Body of pancreas (tissue), 4 donors: ENCODE measurements at regions not wholly inside any gene's neighbourhood (a gene's known extent, or its start where the extent isn't known, plus 50 kb on each side); places are given as distances from the start of the nearest gene placed in this dataset.

Experiments used
- ATAC-seq: fragments of 150-250 bp; one replicate; pipeline ENCODE4 v1.9.1; 2016
- DNase-seq, 4 donors: peaks; one replicate each; pipeline ENCODE4 v3.0.0-alpha.2; 2019
- H3K27ac ChIP-seq, 4 donors: fragments of 200-600 bp; sonication (generic); 1 replicate in 3 of 4; 2 replicates in 1 of 4; pipeline versions ENCODE4 v1.5.1 to v1.6.1; 2016 to 2019; ENCODE audit warnings: mild to moderate bottlenecking in 1 of 4, mixed read lengths in 1 of 4, moderate library complexity in 1 of 4
- H3K27me3 ChIP-seq, 2 donors: fragments of 200-600 bp; sonication (generic); one replicate each; pipeline ENCODE4 v1.6.0; 2016; ENCODE audit warnings: mild to moderate bottlenecking in 1 of 2
- H3K36me3 ChIP-seq, 2 donors: fragments of 200-600 bp; sonication (generic); replicated peaks in 1 of 2; 2 replicates each; pipeline ENCODE4 v1.5.1; 2016; ENCODE audit warnings: low read depth in 2 of 2; ENCODE audit not compliant: insufficient read depth in 1 of 2
- H3K4me1 ChIP-seq: fragments of 200-600 bp; sonication (generic); one replicate; pipeline ENCODE4 v1.6.0; 2016
- H3K4me3 ChIP-seq, 2 donors: fragments of 200-600 bp; sonication (generic); 1 replicate in 1 of 2; 2 replicates in 1 of 2; pipeline ENCODE4 v1.5.1; 2016 to 2019
- H3K9me3 ChIP-seq, 3 donors: fragments of 200-600 bp; sonication (generic); 1 replicate in 2 of 3; 2 replicates in 1 of 3; pipeline ENCODE4 v1.5.1; 2016
- CTCF ChIP-seq, 7 experiments: fragments of 450-650 bp in 4 of 7; fragments of 200-600 bp in 3 of 7; sonication (generic) in 3 of 7; IDR thresholded peaks; one replicate each; pipeline ENCODE4 v1.5.1; 2016 to 2019; ENCODE audit warnings: antibody characterized with exemption in 7 of 7
- POLR2A ChIP-seq, 3 donors: fragments of 450-650 bp; IDR thresholded peaks; one replicate each; pipeline ENCODE4 v1.6.1; 2016; ENCODE audit warnings: antibody characterized with exemption in 3 of 3, mild to moderate bottlenecking in 2 of 3
- whole genome bisulfite sequencing, 2 donors: methylation state at CpG; one replicate each; pipeline ENCODE4 v1.1.5; 2017; 5-methylcytosine and 5-hydroxymethylcytosine counted together
- intact Hi-C: fragments of 100-400 bp; cut with DNase I; formaldehyde crosslinking; loops from one replicate; pipeline ENCODE4 v1.15.1; 2023

DNA sequence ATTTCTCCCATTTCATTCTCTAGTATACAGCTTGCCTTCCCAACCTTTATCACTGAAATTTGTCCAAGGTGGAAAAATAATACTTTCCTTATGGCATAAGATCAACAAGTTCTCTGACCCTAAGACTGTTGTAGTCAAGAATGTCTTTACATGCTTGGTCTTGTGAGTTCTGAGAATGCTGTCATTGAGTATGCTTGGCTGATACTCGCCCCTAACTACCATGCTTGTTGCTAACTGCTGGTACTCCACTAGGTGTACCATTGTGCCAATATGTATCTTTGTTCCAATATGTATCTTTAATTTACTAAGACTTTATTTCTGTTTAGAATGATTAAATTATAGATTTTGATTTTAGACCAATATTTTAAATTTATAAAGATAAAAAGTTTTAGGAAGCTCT, 796.4 kb downstream of the PCDH7 start:
- H3K27me3 ChIP-seq: no peaks in the 10 kb centered on the region
- no peak for ATAC-seq
- H3K36me3 ChIP-seq: no peaks in the 10 kb centered on the region
- H3K4me3 ChIP-seq: no peak overlapping the region
- H3K27ac ChIP-seq: no peak overlapping the region
- no peak for DNase-seq
- WGBS, 2 donors: 43 to 56% methylated on average over 1 of the region's 1 CpG
- no peaks in the 10 kb centered on the region for H3K9me3 ChIP-seq
- intact Hi-C loops: no loop called here
- no peaks in the 10 kb centered on the region for H3K4me1 ChIP-seq
- TF ChIP-seq POLR2A (IDR thresholded peaks at IDR 0.05): no peak
- TF ChIP-seq CTCF (IDR thresholded peaks at IDR 0.05): no peak

DNA sequence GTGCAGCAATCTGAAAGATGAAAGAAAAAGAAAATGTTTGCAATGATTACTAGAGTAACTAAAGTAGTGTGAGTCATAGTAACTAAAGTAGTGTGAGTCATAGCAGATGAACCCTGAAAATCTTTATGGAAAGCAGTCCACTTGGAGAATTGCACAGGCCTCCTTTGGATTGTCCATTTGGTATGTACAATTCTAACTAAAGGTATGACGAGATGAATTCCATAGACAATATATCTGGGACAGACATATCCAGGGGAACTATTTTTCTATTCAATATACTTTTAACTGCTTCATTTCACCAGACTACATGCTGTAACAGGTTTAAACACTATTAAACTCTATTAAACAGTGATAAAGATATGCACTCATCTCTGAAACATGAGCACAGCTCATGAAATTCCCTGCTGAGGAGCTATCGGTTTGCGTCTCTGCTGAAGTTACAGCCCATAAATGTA, 798.7 kb downstream of the PCDH7 start:
- Histone ChIP-seq H3K36me3 (no peaks in the 10 kb centered on the region), H3K4me1 (no peaks in the 10 kb centered on the region), H3K9me3 (no peaks in the 10 kb centered on the region), H3K27me3 (no peaks in the 10 kb centered on the region), H3K27ac (no peak overlapping the region), H3K4me3 (no peak overlapping the region)
- ATAC-seq: no peak
- TF ChIP-seq POLR2A (IDR thresholded peaks at IDR 0.05) (no peak), CTCF (IDR thresholded peaks at IDR 0.05) (no peak)
- no peak for DNase-seq
- WGBS, 2 donors: 65 to 80% methylated on average over 3 of the region's 3 CpGs
- intact Hi-C loops: no loop called here

GRCh38 chr4:31530555-31530954, 810.4 kb downstream of the PCDH7 start:
- Histone ChIP-seq H3K9me3 (no peaks in the 10 kb centered on the region), H3K4me1 (no peaks in the 10 kb centered on the region), H3K27ac (no peak overlapping the region), H3K4me3 (no peak overlapping the region), H3K27me3 (no peaks in the 10 kb centered on the region), H3K36me3 (no peaks in the 10 kb centered on the region)
- no peak for TF ChIP-seq CTCF (IDR thresholded peaks at IDR 0.05)
- TF ChIP-seq POLR2A (IDR thresholded peaks at IDR 0.05): no peak
- 43 to 72% methylated on average over 3 of the region's 3 CpGs for WGBS, 2 donors
- ATAC-seq (no peak), DNase-seq (no peak)
- intact Hi-C loops: no loop called here

DNA sequence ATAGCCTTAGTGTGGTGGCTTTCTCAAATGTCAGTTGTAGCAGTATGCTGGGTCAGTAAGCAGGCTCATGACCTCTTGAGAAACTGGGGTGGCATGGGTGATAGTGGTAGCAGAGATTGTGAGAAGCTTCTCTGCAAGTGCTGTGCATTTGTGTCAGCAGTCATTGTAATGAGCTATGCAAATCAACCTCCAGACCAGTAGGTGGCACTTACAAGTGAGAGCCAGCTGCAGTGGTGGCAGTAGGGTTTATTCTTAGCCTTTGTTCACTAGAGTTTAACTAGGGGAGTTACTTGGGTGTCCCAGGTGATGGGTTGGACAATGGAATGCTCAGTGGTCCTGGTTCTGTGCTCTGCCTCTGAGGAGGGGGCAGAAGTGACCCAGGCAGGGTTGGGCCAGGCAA, 818.7 kb downstream of the PCDH7 start:
- H3K9me3 ChIP-seq: no peaks in the 10 kb centered on the region
- no peak for DNase-seq
- no peaks in the 10 kb centered on the region for H3K36me3 ChIP-seq
- intact Hi-C loops: no loop called here
- H3K4me3 ChIP-seq: no peak overlapping the region
- H3K27ac ChIP-seq: no peak overlapping the region
- no peaks in the 10 kb centered on the region for H3K27me3 ChIP-seq
- ATAC-seq: no peak
- TF ChIP-seq POLR2A (IDR thresholded peaks at IDR 0.05): no peak
- no peak for TF ChIP-seq CTCF (IDR thresholded peaks at IDR 0.05)
- H3K4me1 ChIP-seq: no peaks in the 10 kb centered on the region

DNA sequence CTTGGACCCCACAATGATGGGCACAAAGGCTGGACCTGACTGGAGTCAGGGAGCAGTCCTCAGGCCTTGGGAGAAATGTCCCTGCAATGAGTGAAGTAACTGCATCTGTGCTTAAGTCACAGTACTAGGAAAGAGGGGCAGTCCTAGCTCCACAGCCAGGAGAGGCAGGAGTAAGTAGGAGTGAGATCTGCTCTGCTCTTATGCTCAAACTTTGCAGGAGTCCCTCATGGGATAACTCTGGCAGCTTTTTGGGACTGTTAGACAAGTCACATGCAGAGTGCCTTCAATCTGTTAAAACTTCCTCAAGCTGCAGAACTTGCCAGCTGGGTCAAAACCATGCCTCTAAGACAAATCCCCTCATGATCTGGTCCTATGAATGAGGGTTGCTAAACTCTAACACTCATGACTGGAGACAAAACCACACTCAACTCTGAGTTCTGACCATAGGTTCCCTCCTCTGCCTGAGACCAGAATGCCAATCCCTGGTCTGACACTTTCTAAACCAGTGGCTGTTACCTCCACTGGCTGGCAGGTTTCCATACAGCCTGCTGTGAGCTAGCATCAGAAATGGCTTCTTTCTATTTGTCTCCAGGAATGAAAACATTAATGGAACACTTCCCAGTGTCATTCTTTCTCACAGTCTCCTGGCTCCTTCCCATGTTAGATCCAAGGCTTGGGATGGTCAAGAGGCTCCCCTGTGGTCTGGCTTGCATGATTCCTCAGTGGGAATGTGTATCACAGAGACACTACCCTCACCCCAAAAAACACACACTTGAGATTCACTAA, 819.3 kb downstream of the PCDH7 start:
- no peaks in the 10 kb centered on the region for H3K36me3 ChIP-seq
- H3K27me3 ChIP-seq: no peaks in the 10 kb centered on the region
- H3K27ac ChIP-seq: no peak overlapping the region
- ATAC-seq (no peak), DNase-seq (peak in 1 of 4 donors; percentile 7)
- TF ChIP-seq POLR2A (IDR thresholded peaks at IDR 0.05) (no peak), CTCF (IDR thresholded peaks at IDR 0.05) (no peak)
- H3K9me3 ChIP-seq: no peaks in the 10 kb centered on the region
- H3K4me3 ChIP-seq: no peak overlapping the region
- H3K4me1 ChIP-seq: no peaks in the 10 kb centered on the region
- intact Hi-C loops: no loop called here
